ENCODE measurements at regions not wholly inside any gene's neighbourhood (a gene's known extent, or its start where the extent isn't known, plus 50 kb on each side); places are given as distances from the start of the nearest gene placed in this dataset.

DNA sequence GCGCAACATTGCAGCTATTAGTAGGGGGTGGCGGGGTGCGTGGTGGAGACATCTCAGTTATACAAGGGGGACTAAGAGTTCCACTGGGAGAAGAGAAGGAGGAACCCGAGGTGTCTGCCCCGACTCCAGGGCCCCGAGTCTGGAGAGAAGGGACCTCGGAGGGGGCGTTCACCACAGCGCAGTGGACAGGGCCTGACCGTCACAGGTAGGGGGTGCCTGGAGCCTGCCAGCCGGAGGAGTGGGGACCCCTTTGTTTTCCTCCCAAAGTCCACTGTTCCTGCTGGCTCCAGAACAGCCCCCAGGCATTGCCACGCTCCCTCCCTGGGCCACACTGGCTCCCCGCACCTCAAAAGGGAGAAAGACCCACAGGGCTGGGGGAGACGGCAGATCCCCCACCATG is 175.9 kb upstream of the TNRC6C start:
- TF ChIP-seq CTCF (conservative IDR thresholded peaks at IDR 0.05): no peak
- TF ChIP-seq EZH2 (IDR thresholded peaks at IDR 0.05; ENCODE audit: low read depth): no peak
